Renal cortex interstitium (tissue), 11 donors: ENCODE measurements at regions not wholly inside any gene's neighbourhood (a gene's known extent, or its start where the extent isn't known, plus 50 kb on each side); places are given as distances from the start of the nearest gene placed in this dataset.
A peak's percentile ranks its signal among the peaks of the same experiment; 100 is the strongest.

Experiments used
- DNase-seq, 11 donors: peaks; one replicate each; pipeline ENCODE4 v3.0.0-alpha.2; 2013; ENCODE audit warnings: low read depth in 9 of 11, low spot score in 4 of 11; ENCODE audit errors: extremely low read depth in 1 of 11

DNA sequence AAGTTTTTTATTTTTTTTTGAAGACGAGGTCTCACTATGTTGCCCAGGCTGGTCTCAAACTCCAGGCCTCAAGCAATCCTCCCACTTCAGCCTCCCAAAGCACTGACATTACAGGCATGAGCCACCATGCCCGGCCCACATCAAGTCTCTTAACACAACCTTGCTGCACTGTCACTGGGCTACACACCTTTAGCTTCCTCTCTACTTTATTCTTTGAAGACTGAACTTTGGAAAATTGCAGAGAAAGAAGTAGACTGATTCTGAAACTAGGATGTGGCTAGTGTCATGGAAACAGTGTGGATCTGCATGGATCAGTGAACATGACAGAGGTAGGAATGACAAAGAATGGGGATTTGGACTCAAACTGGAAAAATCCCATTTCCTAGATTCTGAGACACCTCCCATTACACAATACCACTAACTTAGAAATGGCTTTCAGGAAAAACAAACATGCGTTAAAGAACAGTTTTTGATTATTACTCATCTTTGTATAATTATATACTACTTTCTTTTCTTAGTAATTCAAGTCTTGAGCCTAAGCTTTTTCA, 99.6 kb upstream of the SPON1 start:
- DNase-seq, result no peak

DNA sequence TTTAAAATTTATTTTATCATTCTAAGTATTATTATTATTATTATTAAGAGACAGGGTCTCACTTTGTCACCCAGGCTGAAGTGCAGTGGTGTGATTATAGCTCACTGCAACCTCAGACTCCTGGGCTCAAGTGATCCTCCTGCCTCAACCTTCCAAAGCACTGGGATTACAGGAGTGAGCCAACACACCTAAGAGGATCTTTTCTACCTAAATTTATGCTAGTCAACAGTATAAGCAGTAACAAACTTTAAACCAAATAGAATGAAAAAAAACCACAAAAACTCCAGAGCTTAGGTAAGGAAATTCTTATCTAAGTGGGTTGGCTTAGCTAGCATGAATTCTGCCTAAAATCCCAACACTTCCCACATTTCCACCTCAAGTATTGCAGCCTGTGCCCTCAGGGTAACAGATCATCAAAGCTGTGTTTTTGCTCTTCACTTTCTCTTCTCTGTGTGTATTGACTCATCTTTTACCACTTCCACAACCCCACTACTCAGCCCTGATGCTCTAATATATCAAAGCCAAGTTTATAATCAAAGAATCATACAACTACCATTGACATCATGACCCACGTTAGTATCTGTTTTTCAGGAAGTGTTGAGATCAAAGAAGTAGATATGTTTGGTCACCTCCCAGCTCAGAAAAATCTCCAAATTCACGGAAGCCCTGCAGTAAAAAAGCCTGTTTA, 93.7 kb upstream of the SPON1 start:
- no peak for DNase-seq

DNA sequence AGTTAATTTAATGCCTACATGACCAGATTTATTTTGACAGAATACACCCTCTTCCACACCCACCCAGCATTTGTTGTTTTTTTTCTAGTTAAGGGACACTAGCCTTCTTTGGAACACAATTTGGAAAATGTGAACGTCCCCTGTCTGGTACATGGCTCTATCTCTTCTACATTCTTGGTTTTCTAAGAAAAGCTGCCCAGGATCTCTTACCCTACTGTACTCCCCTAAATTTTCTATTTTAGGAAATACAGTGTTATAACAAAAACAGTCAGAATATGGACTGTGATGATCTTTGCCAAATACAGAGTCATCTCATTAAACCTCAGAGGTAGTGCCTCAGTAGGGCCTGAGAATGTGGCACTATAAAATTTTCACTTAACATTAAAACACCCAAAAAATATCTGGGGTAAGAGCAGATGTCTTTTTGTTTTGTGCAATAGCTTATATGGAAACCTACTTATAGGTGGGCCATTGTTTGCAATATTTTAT, 93.1 kb upstream of the SPON1 start:
- DNase-seq, result no peak

DNA sequence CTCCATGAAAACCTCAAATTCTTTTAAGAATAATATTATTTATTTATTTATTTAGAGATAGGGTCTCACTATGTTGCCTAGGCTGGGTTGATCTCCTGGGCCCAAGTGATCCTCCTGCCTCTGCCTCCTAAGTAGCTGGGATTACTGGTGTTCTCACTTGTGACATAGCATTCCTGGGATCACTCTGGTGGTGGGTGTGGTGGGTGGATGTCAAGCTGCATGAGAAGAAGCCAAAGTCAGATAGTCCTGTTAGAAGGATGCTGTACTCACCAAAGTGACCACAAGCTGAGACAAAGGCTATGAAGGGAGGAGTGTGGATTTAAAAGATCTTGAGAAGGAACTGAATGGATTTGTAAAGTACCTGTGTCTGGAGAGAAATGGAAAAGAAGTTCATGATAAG, 87.9 kb upstream of the SPON1 start:
- no peak for DNase-seq

DNA sequence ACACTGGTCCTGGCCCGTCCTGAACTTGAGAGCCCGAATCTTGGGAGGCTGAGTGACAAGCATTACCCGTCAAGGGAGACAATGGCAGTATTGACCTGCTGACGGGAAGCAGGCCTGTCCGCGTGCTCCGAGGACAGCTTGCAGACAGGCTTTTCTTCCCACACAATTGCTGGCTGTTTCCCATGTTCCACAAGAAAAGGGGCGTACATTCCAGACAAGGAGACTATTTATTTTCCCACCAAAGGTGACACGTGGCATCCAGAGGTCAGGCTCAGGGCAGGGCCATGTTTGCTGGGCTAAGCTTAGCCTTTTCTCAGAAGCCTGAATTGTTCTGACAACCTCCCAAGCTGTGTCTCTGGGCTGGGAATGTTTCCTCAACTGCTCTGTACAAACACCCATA, 86.9 kb upstream of the SPON1 start:
- DNase-seq, result no peak

DNA sequence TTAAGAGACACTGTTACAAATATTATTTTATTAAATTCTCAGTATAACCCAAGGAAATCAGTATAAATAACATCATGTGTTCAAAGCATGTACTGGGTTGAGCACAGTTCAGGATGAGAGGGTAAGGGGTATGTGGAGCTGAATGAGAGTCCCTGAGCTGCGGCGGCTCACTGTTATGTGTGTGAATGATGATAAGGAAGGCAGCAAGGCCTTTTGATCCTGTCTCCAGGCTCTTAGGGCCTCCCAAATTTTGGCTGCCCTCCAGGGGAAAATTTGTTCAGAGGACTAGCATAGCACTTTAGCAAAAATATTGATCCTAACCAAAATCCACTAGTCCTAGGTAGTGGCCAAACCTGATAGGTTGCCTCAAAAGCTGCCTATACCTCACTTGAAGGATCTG, 86.1 kb upstream of the SPON1 start:
- DNase-seq, result no peak

DNA sequence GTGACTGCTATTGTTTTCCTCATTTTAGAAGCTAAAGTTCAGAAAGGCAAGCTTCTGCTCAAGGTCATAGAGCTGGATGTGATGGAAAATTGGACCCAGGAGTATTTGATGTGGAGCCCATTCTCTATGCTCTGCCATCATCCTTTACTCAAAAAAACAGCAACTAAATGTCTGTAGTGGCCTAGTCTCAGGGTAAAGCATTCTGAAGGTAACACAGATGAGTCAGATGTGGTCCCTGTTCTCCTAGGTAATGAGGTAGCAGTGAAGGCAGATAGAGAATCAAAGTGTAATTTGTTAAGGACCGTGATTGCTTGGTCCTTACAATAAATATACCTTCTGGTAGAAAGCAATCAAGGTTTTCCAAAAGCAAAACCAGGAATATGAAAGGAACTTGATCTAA, 84.4 kb upstream of the SPON1 start:
- no peak for DNase-seq

DNA sequence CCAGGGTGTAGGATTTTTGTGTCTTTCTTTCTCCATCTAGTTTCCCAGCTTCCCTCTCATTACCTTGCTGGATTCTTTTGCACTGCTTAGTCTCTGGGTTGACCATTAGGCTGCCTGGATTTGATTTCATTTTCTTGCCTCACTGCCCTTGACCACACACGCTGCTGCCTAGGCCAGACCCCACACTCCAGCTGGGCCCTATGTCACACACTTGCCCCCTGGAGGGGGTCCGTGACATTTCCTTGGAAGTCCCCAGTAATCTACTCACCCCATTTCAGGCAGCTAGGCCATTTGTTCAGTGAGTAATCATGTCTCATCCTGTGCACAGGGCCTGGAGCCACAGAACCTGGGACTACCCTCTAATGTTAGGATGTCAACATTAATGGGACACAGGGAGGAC, 81.9 kb upstream of the SPON1 start:
- DNase-seq, result no peak

DNA sequence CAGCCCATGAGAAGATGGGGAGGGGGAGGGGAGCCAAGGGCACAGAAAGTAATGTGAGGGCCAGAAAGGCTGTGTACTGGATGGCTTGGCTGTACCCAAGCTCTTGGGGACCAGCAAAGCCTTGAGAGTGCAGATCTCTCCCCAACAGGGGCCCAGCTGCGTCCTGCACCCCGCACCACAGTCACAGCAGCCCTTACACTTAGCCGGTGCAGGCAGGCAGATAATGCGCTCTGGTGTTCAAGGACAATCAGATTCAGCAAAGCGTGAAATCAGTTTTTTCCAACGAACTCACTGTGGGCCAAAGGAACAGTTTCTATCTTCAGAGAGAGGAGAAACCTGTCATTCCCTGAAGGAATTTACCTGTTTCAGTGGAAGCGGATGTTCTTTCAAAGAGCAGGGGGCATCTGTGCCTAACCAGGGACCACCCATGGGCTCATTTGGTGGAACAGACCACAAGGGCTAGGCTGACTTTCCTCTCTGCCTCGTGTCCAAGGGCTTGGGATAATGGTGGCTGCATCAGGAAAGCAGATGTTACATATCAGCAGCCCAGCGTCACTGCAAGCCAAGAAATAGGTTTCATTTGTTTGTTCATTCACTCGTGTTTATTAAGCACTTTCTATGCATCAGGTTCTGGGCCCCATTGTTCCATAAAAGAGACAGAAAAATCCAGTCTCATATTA, 81.2 kb upstream of the SPON1 start:
- no peak for DNase-seq

DNA sequence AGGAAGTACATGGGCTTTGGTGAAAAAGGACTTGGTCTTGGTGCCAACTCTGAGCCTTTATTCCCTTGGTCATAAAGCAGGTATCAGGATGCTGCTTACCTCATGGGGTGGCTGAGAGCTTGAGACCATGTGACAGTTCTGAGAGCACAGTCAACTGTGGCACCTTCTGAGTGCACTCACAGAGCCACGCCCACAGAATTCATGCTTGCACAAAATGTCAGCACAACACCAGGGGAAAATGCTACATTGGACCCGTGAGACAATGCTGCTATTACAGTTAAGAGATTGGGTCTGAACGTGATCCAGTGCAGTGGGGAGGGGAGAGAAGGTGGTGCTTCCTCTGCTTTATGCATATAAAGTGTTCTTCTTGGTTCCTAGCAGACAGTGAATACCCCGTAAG, 79.5 kb upstream of the SPON1 start:
- no peak for DNase-seq

DNA sequence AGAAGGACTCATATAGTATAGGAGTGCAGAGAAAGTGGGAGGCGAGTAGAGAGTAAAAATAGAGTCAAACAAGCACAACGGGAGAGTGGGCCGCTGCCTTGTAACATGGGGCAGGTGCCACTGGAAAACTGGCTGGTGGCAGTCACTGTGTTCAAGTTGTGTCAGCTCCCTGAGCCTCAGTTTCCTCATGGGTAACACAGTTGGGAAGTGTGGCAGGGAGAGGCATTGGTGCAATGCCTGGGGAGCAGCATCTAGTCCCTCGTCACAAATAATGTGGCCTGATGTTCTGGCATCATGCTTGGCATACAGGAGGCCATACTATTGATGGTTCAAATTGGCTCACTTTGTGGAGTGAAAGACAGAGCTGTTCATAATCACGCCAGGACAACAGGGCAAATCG, 78.9 kb upstream of the SPON1 start:
- DNase-seq, result no peak

DNA sequence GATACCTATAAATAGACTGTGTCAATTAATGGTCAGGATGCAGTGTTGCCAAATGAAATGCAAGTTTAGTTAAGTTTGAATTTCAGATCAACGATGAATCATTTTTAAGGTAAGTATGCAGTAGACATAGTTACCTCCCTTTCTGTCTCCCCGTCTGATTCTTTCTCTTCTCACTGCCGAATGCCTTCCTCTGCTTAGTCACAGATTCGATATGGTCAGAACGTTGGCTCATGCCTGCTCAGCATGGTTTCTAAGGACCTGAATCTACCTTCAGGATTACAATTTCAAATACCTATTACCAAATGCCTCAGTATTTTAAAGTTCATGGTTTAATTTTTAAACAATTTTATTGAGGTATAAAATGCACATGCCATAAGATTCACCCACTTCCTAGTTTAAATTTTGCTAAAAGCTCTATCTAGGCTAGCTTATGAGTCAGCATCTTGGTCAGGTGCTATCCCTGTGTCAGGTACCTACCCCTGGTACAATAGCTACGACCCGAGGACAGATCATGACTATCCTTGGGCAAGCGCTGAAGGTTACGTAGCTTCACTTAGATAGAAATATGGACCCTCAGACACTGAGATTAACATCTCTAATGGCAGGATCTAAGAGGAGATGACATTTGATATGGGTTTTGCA, 78.2 kb upstream of the SPON1 start:
- no peak for DNase-seq

DNA sequence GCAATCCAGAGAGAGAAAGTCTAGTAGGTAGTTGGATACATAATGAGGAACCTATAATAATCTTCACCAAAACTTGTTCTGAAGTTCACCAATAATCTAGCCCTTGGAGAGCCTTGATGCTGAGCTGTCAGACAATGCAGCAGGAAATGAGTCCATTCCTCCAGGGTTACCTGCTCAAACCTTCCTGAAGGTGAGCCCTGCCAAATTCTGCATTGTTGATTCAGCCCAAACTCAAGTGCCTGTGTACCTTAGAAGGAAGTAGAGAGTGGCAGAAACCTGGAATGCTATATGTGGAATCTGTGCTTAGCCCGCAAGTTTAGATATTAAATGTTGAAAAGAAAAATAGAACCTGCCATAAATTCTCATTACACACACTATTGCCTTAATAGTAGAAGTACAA, 77.4 kb upstream of the SPON1 start:
- no peak for DNase-seq

DNA sequence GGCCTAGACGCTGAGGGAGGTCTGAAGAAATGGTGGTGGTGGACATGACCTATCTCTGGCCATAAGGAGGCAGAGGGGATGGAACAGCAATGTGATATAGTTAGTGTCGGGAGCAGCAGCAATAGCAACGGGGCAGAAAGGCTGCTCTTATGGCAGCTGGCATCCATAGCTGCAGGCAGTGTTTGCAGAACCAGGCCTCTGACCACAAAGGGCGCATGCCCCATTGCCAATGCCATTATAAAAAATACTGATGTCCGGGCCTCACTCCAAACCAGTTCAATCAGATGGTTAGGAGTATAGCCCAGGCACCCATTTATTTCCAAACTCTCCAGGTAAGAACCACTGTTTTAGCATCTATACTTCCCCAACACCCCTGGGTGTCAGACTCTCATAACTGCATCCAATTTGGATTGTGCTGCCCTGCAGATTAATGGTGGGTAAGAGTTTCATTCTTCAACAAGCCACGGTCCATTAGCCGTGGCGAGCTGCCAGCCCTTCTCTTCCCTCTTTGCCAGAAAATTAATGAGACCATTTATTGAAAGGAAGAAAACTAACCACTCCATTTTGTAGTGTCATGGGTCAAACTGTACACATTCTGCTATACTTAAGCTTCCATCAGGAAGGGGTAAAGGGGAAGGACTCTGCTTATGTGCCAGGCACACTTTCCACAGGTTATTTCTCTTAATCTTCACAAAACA, 72.8 kb upstream of the SPON1 start:
- DNase-seq, result peak in 1 of 11 donors; percentile 19

DNA sequence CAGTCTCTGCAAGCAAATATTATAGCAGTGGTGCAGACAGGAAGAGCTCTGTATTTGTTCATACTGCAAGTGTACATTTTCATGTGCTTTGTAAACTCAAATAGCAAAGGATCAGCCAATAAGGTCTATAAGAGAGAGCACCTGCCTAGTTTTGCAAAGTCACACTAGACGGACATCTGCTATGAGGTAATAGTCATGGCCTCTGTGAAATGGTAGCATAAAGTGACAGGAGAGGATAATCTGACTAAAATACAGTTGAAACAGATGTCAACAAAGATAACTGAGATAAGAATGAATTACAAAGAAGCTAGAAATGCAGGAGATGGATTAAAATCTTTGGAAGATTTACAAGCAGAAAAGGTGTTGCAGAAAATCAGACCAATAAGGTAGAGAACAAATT, 70.6 kb upstream of the SPON1 start:
- DNase-seq, result no peak

DNA sequence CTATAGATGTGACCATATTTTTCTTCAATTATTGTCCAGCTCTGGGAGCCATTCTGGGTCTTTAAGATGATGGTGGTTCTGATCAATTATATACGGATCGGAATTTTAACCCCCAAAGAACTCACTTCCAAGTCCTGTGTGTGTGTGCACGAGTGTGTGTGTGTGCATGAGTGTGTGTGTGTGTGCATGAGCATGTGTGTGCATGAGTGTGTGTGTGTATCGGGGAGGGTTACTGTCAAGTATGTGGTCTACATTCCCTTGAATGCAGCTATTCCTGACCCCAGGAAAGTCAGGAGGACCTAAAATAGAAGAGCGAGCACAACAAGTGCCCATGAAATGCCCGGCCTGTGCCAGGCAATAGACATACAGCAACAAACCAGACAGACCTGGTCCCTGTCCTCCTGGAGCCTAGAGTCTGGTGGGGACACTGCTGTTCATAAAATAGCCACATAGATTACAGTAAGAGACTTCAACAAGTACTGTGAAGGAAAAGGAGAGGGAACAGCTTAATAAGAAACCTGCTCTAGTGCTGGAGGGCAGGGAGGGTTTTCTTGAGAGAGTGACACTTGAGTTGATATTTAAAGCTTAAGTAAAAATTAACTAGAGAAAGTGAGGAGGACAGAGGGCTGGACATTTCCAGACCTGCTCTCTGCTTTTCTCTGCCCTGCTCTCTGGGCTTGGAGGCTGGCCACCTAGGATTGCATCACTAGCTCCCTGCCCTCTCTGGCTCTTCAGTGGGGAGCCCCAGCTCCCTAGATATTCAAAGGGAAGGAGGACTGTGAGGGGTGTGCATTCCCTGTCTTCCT, 66.1 kb upstream of the SPON1 start:
- peak in 1 of 11 donors; percentile 52 for DNase-seq

DNA sequence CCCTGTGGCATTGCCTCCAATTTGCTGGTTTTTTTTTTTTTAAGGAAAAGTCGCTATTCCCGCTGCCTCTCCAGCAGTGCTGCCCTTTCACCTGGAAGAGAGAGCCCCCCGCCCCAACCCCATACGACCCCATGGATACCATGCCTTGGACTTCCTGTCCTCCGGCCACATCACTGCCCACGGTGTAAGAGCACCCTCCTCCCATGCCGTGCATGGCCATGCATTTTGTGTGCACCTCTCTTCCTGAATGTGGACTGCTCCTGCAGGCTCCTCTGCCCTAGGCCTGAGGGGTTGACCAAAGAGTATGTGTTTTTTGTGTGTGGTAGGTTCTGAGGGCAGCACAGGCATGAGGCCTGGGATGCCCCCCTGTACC, 65.6 kb upstream of the SPON1 start:
- DNase-seq, result no peak

DNA sequence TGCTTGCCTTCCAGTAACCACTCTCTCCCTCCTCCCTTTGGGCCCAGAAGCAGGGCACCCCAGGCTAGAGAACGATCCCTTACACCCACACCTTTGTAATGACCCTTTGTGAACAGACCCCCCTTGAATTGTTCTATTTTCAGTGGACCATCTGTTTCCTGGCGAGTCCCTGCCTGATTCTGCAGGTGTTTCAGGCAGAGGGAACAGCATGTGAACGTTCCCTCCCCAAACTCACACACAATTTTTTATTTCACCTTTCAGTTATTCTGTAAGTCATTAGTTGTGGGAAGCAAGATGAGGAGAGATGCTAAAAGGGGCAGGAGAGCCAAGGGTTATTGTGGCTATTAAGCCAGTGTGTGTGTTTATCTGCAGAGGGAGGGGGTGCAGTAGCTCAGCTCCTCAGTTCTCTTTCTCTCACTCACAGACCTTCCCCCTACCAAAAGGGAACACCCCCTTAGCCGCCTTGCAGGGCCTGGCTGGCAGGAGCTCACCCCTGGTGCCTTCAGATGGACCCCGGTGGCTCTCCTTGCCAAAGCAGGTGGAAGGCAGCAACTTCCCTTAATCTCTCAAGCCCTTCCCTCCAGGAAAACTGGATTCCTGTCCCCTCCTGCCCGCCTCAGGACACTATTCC, 64.8 kb upstream of the SPON1 start:
- no peak for DNase-seq
